ENCODE measurements at regions not wholly inside any gene's neighbourhood (a gene's known extent, or its start where the extent isn't known, plus 50 kb on each side); places are given as distances from the start of the nearest gene placed in this dataset.

- Histone ChIP-seq H3K27me3 (no peaks in the 10 kb centered on the region), H3K4me1 (no peaks in the 10 kb centered on the region), H3K36me3 (no peaks in the 10 kb centered on the region), H3K4me3 (no peak overlapping the region), H3K9me3 (no peaks in the 10 kb centered on the region), H3K27ac (no peak overlapping the region)
- TF ChIP-seq, protein P1, sequence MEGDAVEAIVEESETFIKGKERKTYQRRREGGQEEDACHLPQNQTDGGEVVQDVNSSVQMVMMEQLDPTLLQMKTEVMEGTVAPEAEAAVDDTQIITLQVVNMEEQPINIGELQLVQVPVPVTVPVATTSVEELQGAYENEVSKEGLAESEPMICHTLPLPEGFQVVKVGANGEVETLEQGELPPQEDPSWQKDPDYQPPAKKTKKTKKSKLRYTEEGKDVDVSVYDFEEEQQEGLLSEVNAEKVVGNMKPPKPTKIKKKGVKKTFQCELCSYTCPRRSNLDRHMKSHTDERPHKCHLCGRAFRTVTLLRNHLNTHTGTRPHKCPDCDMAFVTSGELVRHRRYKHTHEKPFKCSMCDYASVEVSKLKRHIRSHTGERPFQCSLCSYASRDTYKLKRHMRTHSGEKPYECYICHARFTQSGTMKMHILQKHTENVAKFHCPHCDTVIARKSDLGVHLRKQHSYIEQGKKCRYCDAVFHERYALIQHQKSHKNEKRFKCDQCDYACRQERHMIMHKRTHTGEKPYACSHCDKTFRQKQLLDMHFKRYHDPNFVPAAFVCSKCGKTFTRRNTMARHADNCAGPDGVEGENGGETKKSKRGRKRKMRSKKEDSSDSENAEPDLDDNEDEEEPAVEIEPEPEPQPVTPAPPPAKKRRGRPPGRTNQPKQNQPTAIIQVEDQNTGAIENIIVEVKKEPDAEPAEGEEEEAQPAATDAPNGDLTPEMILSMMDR (IDR thresholded peaks at IDR 0.05), result no peak
- no peak for DNase-seq (ENCODE audit: low spot score in 2 of 2)
- intact Hi-C loops (cut with DNase I), result no loop called here
Observed at GRCh38 chr6:14933183-14933544, 312.7 kb upstream of the JARID2 start.

GRCh38 chr6:14934013-14934412, 311.9 kb upstream of the JARID2 start:
- no peak overlapping the region for H3K27ac ChIP-seq
- intact Hi-C loops (cut with DNase I), result no loop called here
- TF ChIP-seq, protein P1 (IDR thresholded peaks at IDR 0.05), result no peak
- no peaks in the 10 kb centered on the region for H3K9me3 ChIP-seq
- no peaks in the 10 kb centered on the region for H3K36me3 ChIP-seq
- H3K27me3 ChIP-seq, result no peaks in the 10 kb centered on the region
- no peak overlapping the region for H3K4me3 ChIP-seq
- DNase-seq (ENCODE audit: low spot score in 2 of 2), result no peak
- H3K4me1 ChIP-seq, result no peaks in the 10 kb centered on the region

- intact Hi-C loops (cut with DNase I), result no loop called here
- Histone ChIP-seq H3K4me3 (no peak overlapping the region), H3K36me3 (no peaks in the 10 kb centered on the region), H3K27me3 (no peaks in the 10 kb centered on the region), H3K27ac (no peak overlapping the region), H3K4me1 (no peaks in the 10 kb centered on the region), H3K9me3 (no peaks in the 10 kb centered on the region)
- TF ChIP-seq, protein P1 (IDR thresholded peaks at IDR 0.05), result no peak
- DNase-seq (ENCODE audit: low spot score in 2 of 2), result no peak
Observed at GRCh38 chr6:14934844-14935243, 311.0 kb upstream of the JARID2 start.

GRCh38 chr6:14936861-14937260, 309.0 kb upstream of the JARID2 start:
- H3K9me3 ChIP-seq, result no peaks in the 10 kb centered on the region
- no peaks in the 10 kb centered on the region for H3K27me3 ChIP-seq
- H3K4me1 ChIP-seq, result no peaks in the 10 kb centered on the region
- intact Hi-C loops (cut with DNase I), result no loop called here
- no peak for DNase-seq (ENCODE audit: low spot score in 2 of 2)
- H3K4me3 ChIP-seq, result no peak overlapping the region
- H3K27ac ChIP-seq, result no peak overlapping the region
- no peaks in the 10 kb centered on the region for H3K36me3 ChIP-seq
- TF ChIP-seq, protein P1 (IDR thresholded peaks at IDR 0.05), result no peak

DNA sequence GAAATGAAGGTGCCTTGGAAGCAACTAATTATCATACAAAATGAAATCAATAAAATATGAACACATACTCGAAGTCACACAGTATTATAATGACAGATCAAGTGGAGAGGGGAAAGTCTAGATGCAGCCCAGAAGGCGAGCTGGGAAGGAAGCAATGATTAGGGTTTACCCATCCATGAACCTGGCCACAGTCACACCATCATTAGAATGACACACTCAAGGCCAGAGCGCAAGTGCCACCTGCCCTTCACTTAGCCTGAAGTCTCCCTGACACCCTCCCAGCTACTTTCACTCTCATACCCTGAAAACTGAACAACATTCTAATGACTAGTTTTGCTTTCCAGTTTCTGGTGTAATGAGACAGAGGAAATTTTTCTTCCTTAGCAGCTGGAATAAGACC, 302.8 kb upstream of the JARID2 start:
- Histone ChIP-seq H3K27ac (no peak overlapping the region), H3K9me3 (no peaks in the 10 kb centered on the region), H3K27me3 (no peaks in the 10 kb centered on the region), H3K4me3 (no peak overlapping the region), H3K4me1 (no peaks in the 10 kb centered on the region), H3K36me3 (no peaks in the 10 kb centered on the region)
- intact Hi-C loops (cut with DNase I), result no loop called here
- TF ChIP-seq, protein P1 (IDR thresholded peaks at IDR 0.05), result no peak
- DNase-seq (ENCODE audit: low spot score in 2 of 2), result no peak

DNA sequence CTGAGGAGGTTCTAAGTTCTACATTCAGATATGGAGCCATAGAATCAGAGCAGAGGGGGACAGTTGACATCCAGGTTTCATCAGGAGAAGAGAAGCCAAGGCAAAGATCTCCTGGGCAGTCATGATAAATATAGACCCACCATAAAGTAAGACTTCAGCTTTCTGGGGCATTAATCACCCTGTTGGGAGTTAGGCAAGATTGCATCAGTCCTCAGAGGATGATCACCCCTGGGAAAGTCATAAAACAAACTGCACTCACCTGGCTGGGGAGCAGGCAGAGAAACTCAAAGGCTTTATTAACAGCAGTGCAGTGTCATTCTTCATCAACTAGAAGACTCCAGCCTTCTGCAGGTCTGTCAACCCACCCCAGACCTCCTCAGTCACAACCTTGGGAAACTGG, 301.3 kb upstream of the JARID2 start:
- no peak for DNase-seq (ENCODE audit: low spot score in 2 of 2)
- Histone ChIP-seq H3K4me3 (no peak overlapping the region), H3K9me3 (no peaks in the 10 kb centered on the region), H3K36me3 (no peaks in the 10 kb centered on the region), H3K4me1 (no peaks in the 10 kb centered on the region), H3K27me3 (no peaks in the 10 kb centered on the region), H3K27ac (no peak overlapping the region)
- TF ChIP-seq, protein P1 (IDR thresholded peaks at IDR 0.05), result no peak
- intact Hi-C loops (cut with DNase I), result no loop called here
